Stimulated activated effector memory CD8-positive, alpha-beta T cell treated with anti-CD3 and anti-CD28 coated beads, Interleukin-12 subunit alpha, Interleukin-12 subunit beta, amount 100 ng/mL, for 72 hours (primary cell): ENCODE measurements at regions not wholly inside any gene's neighbourhood (a gene's known extent, or its start where the extent isn't known, plus 50 kb on each side); places are given as distances from the start of the nearest gene placed in this dataset.

Experiments used
- ATAC-seq: fragments of 150-1000 bp; cut with Tn5 transposase; 2 replicates; pipeline ENCODE4 v1.10.0; 2021
- DNase-seq, 2 donors: peaks; one replicate each; pipeline ENCODE4 v3.0.0; 2021 to 2022; ENCODE audit warnings: low spot score in 2 of 2
- H3K27ac Mint-ChIP-seq: one replicate; pipeline ENCODE4 v1.8.0; 2022; ENCODE audit warnings: mild to moderate bottlenecking, mixed read lengths
- H3K36me3 Mint-ChIP-seq: one replicate; pipeline ENCODE4 v1.8.0; 2022; ENCODE audit warnings: mild to moderate bottlenecking, mixed read lengths
- H3K4me1 Mint-ChIP-seq: one replicate; pipeline ENCODE4 v1.8.0; 2022; ENCODE audit warnings: mixed read lengths
- H3K4me3 Mint-ChIP-seq: one replicate; pipeline ENCODE4 v1.8.0; 2022; ENCODE audit warnings: mild to moderate bottlenecking, mixed read lengths
- H3K9me3 Mint-ChIP-seq: one replicate; pipeline ENCODE4 v1.8.0; 2022; ENCODE audit warnings: mixed read lengths

DNA sequence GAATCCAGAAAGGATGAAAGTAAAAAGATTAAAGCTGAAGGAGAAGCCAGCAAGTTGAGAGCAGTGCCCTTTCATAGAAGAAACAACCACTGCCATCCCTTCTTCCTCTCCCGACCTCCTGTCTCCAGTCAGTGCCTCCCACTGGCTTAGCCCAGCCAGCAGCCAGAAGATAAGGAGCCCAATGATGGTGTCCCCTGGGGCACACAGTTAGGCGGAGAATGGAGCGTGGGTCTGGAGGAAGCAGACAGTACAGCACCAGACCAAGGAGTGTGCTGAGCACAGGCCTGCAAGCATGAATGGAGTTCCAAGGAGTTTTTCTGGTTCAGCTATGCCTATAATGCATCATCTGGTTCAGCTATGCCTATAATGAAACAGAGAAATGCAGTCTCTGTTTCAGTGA, 54.3 kb upstream of the TNRC6B start:
- Mint-ChIP-seq H3K36me3 (peaks cover 33% of the 10 kb centered on the region), H3K9me3 (no peaks in the 10 kb centered on the region), H3K4me3 (no peak overlapping the region), H3K27ac (peak overlapping the region; percentile 48), H3K4me1 (peaks cover 15% of the 10 kb centered on the region)
- ATAC-seq, result no peak
- DNase-seq, result no peak
